ENCODE measurements at regions not wholly inside any gene's neighbourhood (a gene's known extent, or its start where the extent isn't known, plus 50 kb on each side); places are given as distances from the start of the nearest gene placed in this dataset.

- H3K36me3 ChIP-seq (ENCODE audit: low read depth) = no peaks in the 10 kb centered on the region
- H3K4me1 ChIP-seq (ENCODE audit: low read depth) = peaks cover 5% of the 10 kb centered on the region
- no peak for TF ChIP-seq CTCF (IDR thresholded peaks at IDR 0.05)
- DNase-seq (no peak), ATAC-seq (no peak)
- no peak overlapping the region for H3K4me3 ChIP-seq
- H3K9me3 ChIP-seq = no peaks in the 10 kb centered on the region
- intact Hi-C loops (cut with DNase I, micrococcal nuclease) = no loop called here
These were observed 58.9 kb upstream of the RREB1 start for GRCh38 chr6:7048894-7049293.

GRCh38 chr6:7050004-7050403 is 57.8 kb upstream of the RREB1 start:
- ATAC-seq = no peak
- Histone ChIP-seq H3K4me1 (ENCODE audit: low read depth) (peaks cover 5% of the 10 kb centered on the region), H3K36me3 (ENCODE audit: low read depth) (no peaks in the 10 kb centered on the region), H3K4me3 (no peak overlapping the region), H3K9me3 (no peaks in the 10 kb centered on the region)
- intact Hi-C loops (cut with DNase I, micrococcal nuclease) = no loop called here
- no peak for TF ChIP-seq CTCF (IDR thresholded peaks at IDR 0.05)
- DNase-seq = no peak

GRCh38 chr6:7050872-7051779 is 56.6 kb upstream of the RREB1 start:
- peak; percentile 87 for ATAC-seq
- H3K9me3 ChIP-seq = no peaks in the 10 kb centered on the region
- intact Hi-C loops (cut with DNase I, micrococcal nuclease) = no loop called here
- no peaks in the 10 kb centered on the region for H3K36me3 ChIP-seq (ENCODE audit: low read depth)
- H3K4me3 ChIP-seq = peak overlapping the region; percentile 27
- DNase-seq = peak; percentile 78 to 93 (median 88)
- TF ChIP-seq CTCF (IDR thresholded peaks at IDR 0.05) = no peak
- H3K4me1 ChIP-seq (ENCODE audit: low read depth) = peaks cover 5% of the 10 kb centered on the region

- no peak for TF ChIP-seq CTCF (IDR thresholded peaks at IDR 0.05)
- Histone ChIP-seq H3K4me3 (peak overlapping the region; percentile 27), H3K4me1 (ENCODE audit: low read depth) (peaks cover 5% of the 10 kb centered on the region), H3K9me3 (no peaks in the 10 kb centered on the region), H3K36me3 (ENCODE audit: low read depth) (no peaks in the 10 kb centered on the region)
- intact Hi-C loops (cut with DNase I, micrococcal nuclease) = no loop called here
- DNase-seq (peak; percentile 71 to 86 (median 83)), ATAC-seq (peak; percentile 72)
These were observed 55.9 kb upstream of the RREB1 start for GRCh38 chr6:7051780-7052442.

- peak; percentile 43 to 73 (median 71) for DNase-seq
- peak; percentile 24 for ATAC-seq
- intact Hi-C loops (cut with DNase I, micrococcal nuclease) = no loop called here
- Histone ChIP-seq H3K36me3 (ENCODE audit: low read depth) (no peaks in the 10 kb centered on the region), H3K9me3 (no peaks in the 10 kb centered on the region), H3K4me3 (no peak overlapping the region), H3K4me1 (ENCODE audit: low read depth) (peaks cover 5% of the 10 kb centered on the region)
- TF ChIP-seq CTCF (IDR thresholded peaks at IDR 0.05) = no peak
These were observed 55.2 kb upstream of the RREB1 start for GRCh38 chr6:7052443-7053011.
